Activated CD4-positive, alpha-beta T cell treated with anti-CD3 and anti-CD28 coated beads, Interleukin-2, Interleukin-6, amounts not matched to agents 100 ng/mL and 50 ng/mL, durations not matched to agents 16 hours and 8 hours (primary cell): ENCODE measurements at regions not wholly inside any gene's neighbourhood (a gene's known extent, or its start where the extent isn't known, plus 50 kb on each side); places are given as distances from the start of the nearest gene placed in this dataset.

Experiments used
- DNase-seq: peaks from one replicate; pipeline ENCODE4 v3.0.0-alpha.2; 2020

GRCh38 chr10:61545170-61545569 lies 92.0 kb upstream of the TMEM26 start:
- DNase-seq: no peak

- DNase-seq: no peak
Observed at GRCh38 chr10:61543831-61544230, 90.7 kb upstream of the TMEM26 start.

GRCh38 chr10:61542596-61542995 lies 89.4 kb upstream of the TMEM26 start:
- DNase-seq: no peak

DNA sequence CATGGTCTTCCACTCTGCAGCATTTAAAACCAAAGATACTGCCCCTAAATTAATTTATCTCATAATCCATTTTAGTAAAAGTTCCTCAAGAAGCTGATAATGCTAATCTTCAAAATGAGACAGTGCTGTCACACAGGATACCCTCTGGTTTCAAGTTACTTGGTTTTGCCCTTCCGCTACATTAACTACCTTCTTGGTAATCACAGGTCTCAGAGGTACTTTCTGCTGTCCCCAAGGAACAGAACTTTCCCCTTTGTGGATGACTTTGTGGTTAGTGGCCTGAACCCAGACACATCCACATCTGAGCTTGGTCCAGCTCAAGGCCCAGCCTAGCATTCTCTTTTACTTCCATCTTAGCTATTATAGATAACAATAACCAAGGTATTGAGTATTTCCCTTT lies 88.8 kb upstream of the TMEM26 start:
- DNase-seq: no peak

DNA sequence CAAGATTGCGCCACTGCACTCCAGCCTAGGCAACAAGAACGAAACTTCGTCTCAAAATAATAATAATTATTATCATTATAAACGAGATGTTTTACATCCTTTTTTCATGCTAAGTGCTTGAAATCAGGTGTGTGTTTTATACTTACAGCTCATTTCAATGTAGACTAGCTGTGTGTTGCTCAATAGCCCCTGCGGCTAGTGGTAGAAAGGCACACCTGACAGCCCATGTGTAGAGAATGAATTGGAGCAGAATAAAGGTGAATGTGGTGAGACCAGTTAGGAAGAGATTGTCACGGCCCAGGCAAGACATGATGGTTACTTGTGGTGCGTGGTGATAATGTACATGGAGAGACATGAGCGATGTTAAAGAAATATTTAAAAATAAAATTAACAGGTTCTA lies 86.7 kb upstream of the TMEM26 start:
- no peak for DNase-seq

- DNase-seq: no peak
Observed at GRCh38 chr10:61529208-61529607, 76.0 kb upstream of the TMEM26 start.

DNA sequence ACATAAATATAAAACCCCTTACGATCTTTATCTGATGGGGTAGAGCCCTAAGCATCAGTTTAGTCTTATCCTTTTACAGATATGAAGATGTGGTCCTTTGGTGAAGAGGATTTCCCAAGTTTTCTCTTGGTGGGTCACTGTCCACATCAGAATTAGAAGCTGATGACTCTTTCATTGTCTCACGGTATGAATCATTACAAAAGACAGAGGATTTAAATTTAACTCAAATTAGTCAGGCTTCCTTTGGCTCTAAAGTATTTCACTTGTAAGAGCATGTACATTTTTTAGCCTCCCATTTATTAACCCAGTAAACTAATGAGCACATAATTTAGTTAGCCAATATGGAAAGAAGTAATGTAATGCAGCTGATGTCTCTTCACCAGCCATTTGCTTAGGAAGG lies 49.9 kb upstream of the TMEM26 start:
- no peak for DNase-seq
